Retinal pigment epithelial cell (primary cell): ENCODE measurements at regions not wholly inside any gene's neighbourhood (a gene's known extent, or its start where the extent isn't known, plus 50 kb on each side); places are given as distances from the start of the nearest gene placed in this dataset.

Experiments used
- DNase-seq: peaks from one replicate; pipeline ENCODE4 v3.0.0-alpha.2; 2010; ENCODE audit warnings: low read depth
- H3K4me3 ChIP-seq: 2 replicates; pipeline ENCODE4 v1.5.1; 2011; ENCODE audit warnings: mild to moderate bottlenecking, low read length, control low read depth, moderate library complexity
- TF ChIP-seq, protein P1 (sequence below): conservative IDR thresholded peaks from 2 replicates; pipeline ENCODE4 v1.5.1; 2011; ENCODE audit warnings: low read depth, low read length, control low read depth, inconsistent platforms

DNA sequence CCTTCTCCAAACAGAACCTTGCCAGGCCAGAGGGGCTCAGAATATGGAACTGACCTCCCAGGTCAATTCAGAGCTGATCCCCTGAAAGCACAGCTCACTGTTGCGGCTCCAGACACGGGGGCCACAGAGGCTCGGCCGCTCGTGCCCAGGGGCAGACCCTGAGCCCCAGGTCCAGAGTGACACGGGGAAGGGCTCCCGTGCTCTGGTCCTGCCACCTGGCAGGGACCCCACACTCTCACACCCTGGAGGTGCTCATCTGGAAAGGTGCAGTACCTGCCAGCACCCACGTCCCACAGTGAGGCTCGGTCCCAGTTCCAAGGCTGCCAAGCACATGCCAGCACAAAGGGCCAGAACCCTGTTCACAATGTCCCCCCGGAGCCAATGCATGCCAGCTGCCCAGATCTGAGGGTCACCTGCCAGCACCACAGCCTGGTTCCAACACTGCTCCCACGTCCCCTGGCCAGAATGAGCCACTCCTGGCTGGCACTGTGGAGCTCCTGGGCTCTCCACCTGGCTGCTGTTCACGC, 170.6 kb downstream of the SHANK2 start:
- no peak overlapping the region for H3K4me3 ChIP-seq
- no peak for DNase-seq
- TF ChIP-seq, protein P1, sequence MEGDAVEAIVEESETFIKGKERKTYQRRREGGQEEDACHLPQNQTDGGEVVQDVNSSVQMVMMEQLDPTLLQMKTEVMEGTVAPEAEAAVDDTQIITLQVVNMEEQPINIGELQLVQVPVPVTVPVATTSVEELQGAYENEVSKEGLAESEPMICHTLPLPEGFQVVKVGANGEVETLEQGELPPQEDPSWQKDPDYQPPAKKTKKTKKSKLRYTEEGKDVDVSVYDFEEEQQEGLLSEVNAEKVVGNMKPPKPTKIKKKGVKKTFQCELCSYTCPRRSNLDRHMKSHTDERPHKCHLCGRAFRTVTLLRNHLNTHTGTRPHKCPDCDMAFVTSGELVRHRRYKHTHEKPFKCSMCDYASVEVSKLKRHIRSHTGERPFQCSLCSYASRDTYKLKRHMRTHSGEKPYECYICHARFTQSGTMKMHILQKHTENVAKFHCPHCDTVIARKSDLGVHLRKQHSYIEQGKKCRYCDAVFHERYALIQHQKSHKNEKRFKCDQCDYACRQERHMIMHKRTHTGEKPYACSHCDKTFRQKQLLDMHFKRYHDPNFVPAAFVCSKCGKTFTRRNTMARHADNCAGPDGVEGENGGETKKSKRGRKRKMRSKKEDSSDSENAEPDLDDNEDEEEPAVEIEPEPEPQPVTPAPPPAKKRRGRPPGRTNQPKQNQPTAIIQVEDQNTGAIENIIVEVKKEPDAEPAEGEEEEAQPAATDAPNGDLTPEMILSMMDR = no peak

DNA sequence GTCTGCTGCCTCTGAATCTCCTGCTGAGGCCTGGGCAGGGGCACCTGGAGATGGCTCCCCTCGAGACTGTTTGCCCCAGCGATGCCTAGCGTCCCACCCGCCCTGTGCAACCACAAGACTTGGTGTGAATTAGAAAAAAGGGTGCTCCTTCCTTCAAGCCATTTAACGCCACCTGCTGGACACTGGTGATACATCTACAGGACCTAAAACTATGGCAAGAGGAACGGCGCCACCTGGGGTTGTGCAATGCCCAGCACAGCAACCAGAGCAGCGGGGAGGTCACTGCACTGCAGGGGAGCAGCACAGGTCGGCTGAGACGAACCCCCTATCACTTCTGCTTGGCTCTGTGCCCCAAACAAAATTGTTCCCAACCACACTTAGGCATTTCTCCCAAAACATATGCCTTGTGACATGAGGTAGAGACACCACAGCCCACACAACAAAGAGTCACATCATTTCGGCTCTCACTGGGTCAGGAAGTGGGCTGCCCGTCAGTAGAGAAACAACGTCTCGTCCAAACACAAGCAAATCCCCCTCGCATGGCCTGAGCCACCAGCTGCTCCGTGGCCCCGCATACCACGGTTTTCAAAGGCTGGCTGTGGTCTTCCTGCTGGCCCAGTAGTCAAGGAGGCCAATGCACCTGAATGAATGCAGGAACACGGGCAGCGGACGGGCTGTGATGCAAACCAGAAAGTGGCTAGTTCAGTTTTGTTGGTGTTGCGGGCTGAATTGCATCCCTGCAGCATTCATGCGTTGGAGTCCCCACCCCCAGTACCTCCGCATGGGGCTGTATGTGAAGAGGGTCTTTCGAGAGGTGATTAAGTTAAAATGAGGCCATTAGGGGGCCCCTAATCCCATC, 171.9 kb downstream of the SHANK2 start:
- TF ChIP-seq, protein P1 = peak; percentile 69
- no peak overlapping the region for H3K4me3 ChIP-seq
- DNase-seq = peak; percentile 11

DNA sequence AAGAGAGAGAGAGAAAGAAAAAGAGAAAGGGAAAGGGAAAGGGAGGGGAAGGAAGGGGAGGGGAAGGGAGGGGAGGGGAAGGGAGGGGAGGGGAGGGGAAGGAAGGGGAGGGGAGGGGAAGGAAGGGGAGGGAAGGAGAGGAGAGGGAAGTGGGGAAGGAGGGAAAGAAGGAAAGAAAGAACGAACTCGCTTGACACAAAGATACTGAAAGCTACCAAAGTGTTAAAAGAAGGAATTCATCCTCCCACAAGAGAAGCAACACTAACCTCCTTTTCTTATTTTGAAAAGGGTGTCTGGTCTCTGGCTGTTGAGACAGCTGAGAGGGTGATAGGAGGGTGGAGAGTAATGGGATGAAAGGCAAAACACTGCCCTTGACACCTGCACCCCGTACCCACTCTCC, 172.6 kb downstream of the SHANK2 start:
- TF ChIP-seq, protein P1 = no peak
- DNase-seq = no peak
- H3K4me3 ChIP-seq = no peak overlapping the region

DNA sequence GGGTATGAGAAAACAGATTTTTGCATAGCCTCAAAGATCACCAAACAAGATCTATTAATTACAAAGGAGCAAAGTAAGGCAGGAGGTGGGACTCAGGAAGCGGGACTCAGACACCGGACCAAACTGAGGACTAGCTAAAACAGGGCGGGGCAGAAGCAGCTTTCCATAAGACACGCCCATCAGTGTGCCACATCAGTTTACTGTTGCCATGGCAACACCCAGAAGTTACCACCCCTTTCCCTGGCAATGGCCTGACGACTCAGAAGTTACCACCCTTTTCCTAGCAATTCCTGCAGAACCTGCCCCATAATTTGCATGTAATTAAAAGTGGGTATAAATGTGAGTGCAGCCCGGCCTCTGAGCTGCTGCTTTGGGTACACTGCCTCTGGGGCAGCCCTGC, 173.9 kb downstream of the SHANK2 start:
- H3K4me3 ChIP-seq = no peak overlapping the region
- TF ChIP-seq, protein P1 = no peak
- no peak for DNase-seq

DNA sequence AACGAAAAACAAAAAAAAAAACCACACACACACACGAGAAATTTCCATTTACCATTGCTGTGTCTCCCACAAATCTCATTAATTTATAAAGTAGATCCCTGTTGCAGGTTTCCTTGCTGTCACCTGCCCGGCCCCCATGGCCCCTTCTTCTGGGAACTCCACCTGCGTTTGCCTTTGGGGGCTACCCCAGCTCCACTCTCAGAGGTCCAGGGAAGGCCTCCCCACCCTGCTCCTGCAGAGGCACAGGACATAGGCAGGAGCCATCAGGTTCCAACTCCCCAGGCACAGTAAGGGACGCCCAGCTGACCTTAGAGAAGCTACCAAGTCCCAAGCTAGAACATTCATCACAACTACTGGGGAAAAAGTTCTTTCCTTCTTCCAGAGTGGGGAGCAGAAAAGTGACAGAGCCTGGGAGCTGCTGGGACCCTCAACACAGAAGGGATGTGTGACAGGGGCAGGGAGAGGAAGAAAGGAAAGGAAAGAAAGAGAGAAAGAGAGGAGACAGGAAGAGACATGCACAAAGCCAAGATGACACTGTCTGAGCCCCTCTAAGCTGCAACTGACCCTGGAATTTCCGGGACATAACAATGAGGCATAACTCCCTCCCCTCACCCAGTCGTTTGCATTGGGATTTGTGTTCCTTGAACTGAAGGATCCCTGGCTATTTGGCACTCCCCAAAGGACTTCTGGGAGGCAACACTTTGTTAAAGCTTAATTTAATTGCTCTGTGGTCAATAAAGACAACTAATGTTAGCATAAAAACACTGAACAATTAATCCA, 175.7 kb downstream of the SHANK2 start:
- TF ChIP-seq, protein P1 = no peak
- DNase-seq = no peak
- H3K4me3 ChIP-seq = no peak overlapping the region

DNA sequence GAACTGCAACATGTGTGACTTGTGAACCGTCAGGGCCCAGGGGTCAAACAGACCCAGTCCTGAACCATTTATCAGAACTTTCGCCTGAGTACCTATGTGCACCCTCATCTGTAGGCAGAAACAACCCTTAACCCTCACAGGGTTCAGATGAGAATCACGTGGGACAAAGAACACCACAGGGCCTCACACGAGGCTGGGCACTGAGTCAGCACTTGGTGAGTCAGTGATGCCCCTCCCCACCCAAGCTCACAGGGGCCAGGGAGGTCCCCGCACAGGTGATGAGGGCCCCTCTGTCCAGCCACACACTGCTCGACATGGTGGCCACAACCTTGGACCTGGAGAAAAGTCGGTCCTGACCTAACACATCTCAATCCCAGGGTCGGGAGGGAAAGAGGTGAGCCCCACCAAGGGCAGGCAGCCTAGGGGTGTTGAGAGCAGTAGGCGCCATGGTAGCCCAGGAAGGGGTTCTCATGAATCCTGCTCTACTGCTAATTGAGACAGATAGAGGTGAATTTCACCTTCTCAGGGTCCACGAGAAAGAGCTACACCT, 176.4 kb downstream of the SHANK2 start:
- no peak for DNase-seq
- TF ChIP-seq, protein P1 = no peak
- H3K4me3 ChIP-seq = no peak overlapping the region
